ENCODE measurements at regions not wholly inside any gene's neighbourhood (a gene's known extent, or its start where the extent isn't known, plus 50 kb on each side); places are given as distances from the start of the nearest gene placed in this dataset.
"Not testable (repeated sequence)": the region's sequence is repeated elsewhere in the genome, so short reads cannot be mapped to it uniquely, and the experiment has no call there.

- peak in 2 of 8 experiments; percentile 19 to 24 for ATAC-seq (replicated peaks in 6 of 8)
- Histone ChIP-seq H3K27ac (no peak overlapping the region), H3K4me1 (replicated peaks in 1 of 2) (no peaks in the 10 kb centered on the region), H3K4me3 (no peak overlapping the region)
- WGBS, 10 experiments, result 0 to 80% (median 57%) methylated on average over 1 to 2 of the region's 2 CpGs; no CpG with 5 or more reads in 3 of the 10 experiments
- in situ Hi-C loops (cut with MboI; ENCODE audit: low pct_unique_long_range_greater_than_20kb in 2 of 9, low sequenced_read_pairs in 9 of 9, unreplicated experiment in 9 of 9), result no loop called here
Observed at GRCh38 chr2:13201924-13202323, 485.2 kb downstream of the TRIB2 start.

DNA sequence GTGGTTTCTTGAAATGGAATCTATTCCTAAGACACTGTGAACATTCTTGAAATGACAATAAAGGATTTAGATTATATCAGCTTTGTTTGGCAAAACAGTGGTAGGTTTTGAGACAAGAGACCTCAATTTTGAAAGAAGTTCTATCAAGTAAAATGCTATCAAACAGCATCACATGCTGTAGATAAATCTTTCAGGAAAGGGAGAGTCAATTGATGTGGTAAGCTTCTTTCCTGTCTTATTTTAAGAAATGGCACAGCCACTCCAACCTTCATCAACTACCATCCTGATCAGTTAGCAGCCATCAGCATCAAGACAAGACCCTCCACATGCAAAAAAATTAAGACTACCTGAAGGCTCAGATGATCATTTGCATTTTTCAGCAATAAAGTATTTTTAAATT lies 495.4 kb downstream of the TRIB2 start:
- no peak for ATAC-seq (replicated peaks in 6 of 8)
- in situ Hi-C loops (cut with MboI; ENCODE audit: low pct_unique_long_range_greater_than_20kb in 2 of 9, low sequenced_read_pairs in 9 of 9, unreplicated experiment in 9 of 9), result no loop called here

GRCh38 chr2:13218205-13218604 lies 501.5 kb downstream of the TRIB2 start:
- no peak overlapping the region for H3K27ac ChIP-seq
- H3K4me1 ChIP-seq (replicated peaks in 1 of 2), result no peaks in the 10 kb centered on the region
- in situ Hi-C loops (cut with MboI; ENCODE audit: low pct_unique_long_range_greater_than_20kb in 2 of 9, low sequenced_read_pairs in 9 of 9, unreplicated experiment in 9 of 9), result no loop called here
- peak in 1 of 8 experiments; percentile 41 for ATAC-seq (replicated peaks in 6 of 8)
- no peak overlapping the region for H3K4me3 ChIP-seq

More for the DNA sequence above, 495.4 kb downstream of the TRIB2 start:
- H3K27ac ChIP-seq, result no peak overlapping the region
- H3K4me1 ChIP-seq (replicated peaks in 1 of 2), result no peaks in the 10 kb centered on the region
- no peak overlapping the region for H3K4me3 ChIP-seq

DNA sequence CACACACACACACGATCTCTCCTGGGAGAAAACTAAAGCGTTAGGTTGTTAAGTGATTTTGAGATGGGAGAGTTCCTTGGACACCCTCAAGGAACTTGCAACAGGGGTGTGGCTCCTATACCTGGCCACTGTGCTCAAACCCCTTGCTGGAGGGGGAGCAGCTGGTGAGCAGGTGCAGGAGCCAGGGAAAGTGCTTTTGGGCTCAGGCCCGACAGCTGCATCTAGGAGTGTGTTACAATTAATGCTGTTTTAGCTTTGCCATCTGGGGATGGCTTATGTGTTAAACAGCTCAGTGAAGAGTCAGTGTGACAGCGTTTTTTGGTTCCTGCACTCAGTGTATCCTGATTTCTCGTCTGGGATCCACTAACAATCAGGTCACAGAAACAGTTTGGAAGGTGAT lies 510.8 kb downstream of the TRIB2 start:
- H3K27ac ChIP-seq, result no peak overlapping the region
- H3K4me1 ChIP-seq (replicated peaks in 1 of 2), result no peaks in the 10 kb centered on the region
- H3K4me3 ChIP-seq, result no peak overlapping the region
- in situ Hi-C loops (cut with MboI; ENCODE audit: low pct_unique_long_range_greater_than_20kb in 2 of 9, low sequenced_read_pairs in 9 of 9, unreplicated experiment in 9 of 9), result no loop called here
- ATAC-seq (replicated peaks in 6 of 8), result no peak
- WGBS, 10 experiments, result 0 to 93% (median 60%) methylated on average over 1 to 5 of the region's 5 CpGs; no CpG with 5 or more reads in 3 of the 10 experiments

DNA sequence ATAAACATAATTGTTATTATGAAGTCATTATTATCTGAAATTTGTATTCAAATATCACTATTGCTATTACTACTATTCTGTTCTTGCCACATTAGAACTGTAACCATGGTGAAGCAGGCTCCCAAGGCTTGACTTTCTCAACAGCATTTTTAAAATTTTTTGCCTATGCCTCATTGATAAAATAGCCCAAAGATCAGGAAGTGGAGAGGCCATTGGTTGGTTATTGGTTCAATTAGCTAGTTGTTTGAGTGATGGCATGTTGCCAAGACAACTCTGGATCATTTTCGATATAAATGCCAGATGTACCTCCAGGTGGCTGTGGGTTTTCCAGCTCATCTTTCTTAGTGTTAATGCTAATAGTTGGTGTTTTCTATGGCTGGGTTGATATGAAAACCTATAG lies 513.5 kb downstream of the TRIB2 start:
- in situ Hi-C loops (cut with MboI; ENCODE audit: low pct_unique_long_range_greater_than_20kb in 2 of 9, low sequenced_read_pairs in 9 of 9, unreplicated experiment in 9 of 9), result no loop called here
- no peak for ATAC-seq (replicated peaks in 6 of 8)
- no peak overlapping the region for H3K4me3 ChIP-seq
- no peaks in the 10 kb centered on the region for H3K4me1 ChIP-seq (replicated peaks in 1 of 2)
- no peak overlapping the region for H3K27ac ChIP-seq
- WGBS, 10 experiments, result 0 to 100% (median 92%) methylated on average over 1 of the region's 1 CpG; no CpG with 5 or more reads in 1 of the 10 experiments

- H3K4me3 ChIP-seq, result no peak overlapping the region
- in situ Hi-C loops (cut with MboI; ENCODE audit: low pct_unique_long_range_greater_than_20kb in 2 of 9, low sequenced_read_pairs in 9 of 9, unreplicated experiment in 9 of 9), result no loop called here
- peak in 3 of 8 experiments; percentile 30 to 63 (median 43) for ATAC-seq (replicated peaks in 6 of 8)
- no peaks in the 10 kb centered on the region for H3K4me1 ChIP-seq (replicated peaks in 1 of 2)
- H3K27ac ChIP-seq, result no peak overlapping the region
Observed at GRCh38 chr2:13240061-13240460, 523.3 kb downstream of the TRIB2 start.

DNA sequence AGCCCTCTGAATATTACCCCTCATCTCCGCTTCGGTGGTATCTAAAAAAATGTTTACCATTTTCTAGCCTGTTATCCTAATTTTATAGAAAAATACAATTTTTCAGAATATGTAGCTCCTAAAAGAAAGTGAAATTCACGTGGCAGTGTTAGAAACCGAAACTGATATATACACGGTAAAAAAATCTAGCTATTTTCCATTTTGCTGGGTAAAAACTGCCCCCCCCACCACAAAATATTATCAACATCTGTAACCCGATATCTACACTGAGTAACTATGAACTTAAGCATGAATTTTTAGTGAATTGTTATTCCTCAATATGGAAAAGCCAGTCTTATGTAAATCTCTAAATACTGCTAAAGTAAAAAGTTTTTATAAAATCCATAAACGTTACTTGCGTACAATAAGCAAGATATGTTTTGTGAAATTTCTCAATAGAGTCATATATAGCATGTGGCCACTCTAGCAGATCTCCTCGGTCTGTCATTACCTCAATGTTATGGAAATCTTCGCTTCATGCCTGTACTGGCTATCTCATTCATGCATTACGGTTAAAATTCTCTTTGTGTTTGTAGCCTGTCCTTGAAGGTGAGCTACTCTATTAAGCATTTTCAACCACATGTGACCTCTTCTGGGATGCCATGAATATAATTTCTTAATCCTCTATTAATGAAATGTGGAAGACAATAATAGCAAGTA lies 524.2 kb downstream of the TRIB2 start:
- 40 to 94% (median 81%) methylated on average over 4 to 11 of the region's 11 CpGs for WGBS, 10 experiments
- in situ Hi-C loops (cut with MboI; ENCODE audit: low pct_unique_long_range_greater_than_20kb in 2 of 9, low sequenced_read_pairs in 9 of 9, unreplicated experiment in 9 of 9), result no loop called here
- no peak overlapping the region for H3K27ac ChIP-seq
- H3K4me1 ChIP-seq (replicated peaks in 1 of 2), result no peaks in the 10 kb centered on the region
- H3K4me3 ChIP-seq, result no peak overlapping the region
- no peak for ATAC-seq (replicated peaks in 6 of 8)

DNA sequence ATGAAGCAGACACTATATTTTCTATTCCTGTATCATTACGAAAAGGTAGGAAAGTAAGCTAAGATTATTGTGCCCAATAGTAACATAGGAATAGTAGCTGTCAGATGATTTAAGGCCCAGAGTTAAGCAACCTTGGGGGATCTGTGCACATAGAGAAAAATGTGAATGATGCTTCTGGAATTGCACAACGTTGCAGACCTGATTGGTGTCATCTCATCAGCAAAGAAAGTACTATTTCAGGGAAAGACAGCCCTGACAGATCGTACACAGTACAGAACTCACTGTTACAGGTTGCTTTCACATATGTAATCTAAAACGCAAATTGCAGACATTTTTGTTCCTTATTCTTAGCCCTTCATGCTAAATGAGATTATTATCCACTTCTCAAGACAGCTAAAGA lies 535.9 kb downstream of the TRIB2 start:
- Histone ChIP-seq H3K4me1 (replicated peaks in 1 of 2) (no peaks in the 10 kb centered on the region), H3K4me3 (no peak overlapping the region), H3K27ac (no peak overlapping the region)
- ATAC-seq (replicated peaks in 6 of 8), result peak in 4 of 8 experiments; percentile 28 to 81 (median 60)
- WGBS, 10 experiments, result 7 to 82% (median 37%) methylated on average over 2 to 4 of the region's 4 CpGs
- in situ Hi-C loops (cut with MboI; ENCODE audit: low pct_unique_long_range_greater_than_20kb in 2 of 9, low sequenced_read_pairs in 9 of 9, unreplicated experiment in 9 of 9), result no loop called here

- H3K4me1 ChIP-seq (replicated peaks in 1 of 2), result no peaks in the 10 kb centered on the region
- no peak overlapping the region for H3K27ac ChIP-seq
- in situ Hi-C loops (cut with MboI; ENCODE audit: low pct_unique_long_range_greater_than_20kb in 2 of 9, low sequenced_read_pairs in 9 of 9, unreplicated experiment in 9 of 9), result no loop called here
- ATAC-seq (replicated peaks in 6 of 8), result no peak
- 0 to 100% (median 87%) methylated on average over 1 of the region's 1 CpG; no CpG with 5 or more reads in 3 of the 10 experiments for WGBS, 10 experiments
- no peak overlapping the region for H3K4me3 ChIP-seq
Observed at GRCh38 chr2:13255485-13255884, 538.7 kb downstream of the TRIB2 start.

GRCh38 chr2:13260402-13260801 lies 543.7 kb downstream of the TRIB2 start:
- in situ Hi-C loops (cut with MboI; ENCODE audit: low pct_unique_long_range_greater_than_20kb in 2 of 9, low sequenced_read_pairs in 9 of 9, unreplicated experiment in 9 of 9), result no loop called here
- ATAC-seq (replicated peaks in 6 of 8), result no peak
- Histone ChIP-seq H3K27ac (no peak overlapping the region), H3K4me3 (no peak overlapping the region), H3K4me1 (replicated peaks in 1 of 2) (no peaks in the 10 kb centered on the region)
- 0 to 83% (median 17%) methylated on average over 1 to 2 of the region's 2 CpGs; no CpG with 5 or more reads in 2 of the 10 experiments for WGBS, 10 experiments

DNA sequence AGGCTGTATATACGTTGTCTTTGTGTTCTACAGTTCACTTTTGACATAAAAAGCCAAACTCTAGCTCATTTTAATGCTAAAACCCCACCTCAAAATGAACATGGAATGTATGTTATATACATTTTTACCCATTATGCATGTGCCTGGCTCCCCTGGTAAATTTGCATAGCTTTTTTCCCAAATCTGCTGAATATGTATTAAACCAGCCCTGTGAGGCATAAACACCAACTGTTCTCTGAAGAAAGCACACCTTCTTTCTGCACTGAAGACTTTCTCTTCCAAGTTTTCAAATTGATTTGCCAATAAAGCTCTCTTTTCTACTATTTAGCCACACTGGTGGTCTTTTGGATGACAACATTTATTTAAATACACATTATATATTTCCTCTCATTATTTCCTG lies 549.4 kb downstream of the TRIB2 start:
- in situ Hi-C loops (cut with MboI; ENCODE audit: low pct_unique_long_range_greater_than_20kb in 2 of 9, low sequenced_read_pairs in 9 of 9, unreplicated experiment in 9 of 9), result no loop called here
- H3K27ac ChIP-seq, result no peak overlapping the region
- 0 to 100% (median 50%) methylated on average over 1 of the region's 1 CpG; no CpG with 5 or more reads in 1 of the 10 experiments for WGBS, 10 experiments
- no peaks in the 10 kb centered on the region for H3K4me1 ChIP-seq (replicated peaks in 1 of 2)
- no peak for ATAC-seq (replicated peaks in 6 of 8)
- H3K4me3 ChIP-seq, result no peak overlapping the region

- WGBS, 10 experiments, result 59 to 95% (median 85%) methylated on average over 2 to 8 of the region's 8 CpGs; no CpG with 5 or more reads in 5 of the 10 experiments
- no peak for ATAC-seq (replicated peaks in 6 of 8)
- Histone ChIP-seq H3K4me1 (replicated peaks in 1 of 2) (no peaks in the 10 kb centered on the region), H3K4me3 (no peak overlapping the region), H3K27ac (no peak overlapping the region)
- in situ Hi-C loops (cut with MboI; ENCODE audit: low pct_unique_long_range_greater_than_20kb in 2 of 9, low sequenced_read_pairs in 9 of 9, unreplicated experiment in 9 of 9), result no loop called here
Observed at GRCh38 chr2:13284688-13285087, 568.0 kb downstream of the TRIB2 start.

GRCh38 chr2:13289310-13289709 lies 572.6 kb downstream of the TRIB2 start:
- in situ Hi-C loops (cut with MboI; ENCODE audit: low pct_unique_long_range_greater_than_20kb in 2 of 9, low sequenced_read_pairs in 9 of 9, unreplicated experiment in 9 of 9), result no loop called here
- H3K4me3 ChIP-seq, result no peak overlapping the region
- no peak overlapping the region for H3K27ac ChIP-seq
- H3K4me1 ChIP-seq (replicated peaks in 1 of 2), result no peaks in the 10 kb centered on the region
- ATAC-seq (replicated peaks in 6 of 8), result no peak

- 40 to 93% (median 80%) methylated on average over 1 to 16 of the region's 33 CpGs; no CpG with 5 or more reads in 7 of the 10 experiments for WGBS, 10 experiments
- ATAC-seq (replicated peaks in 6 of 8), result peak in 1 of 8 experiments; percentile 72
- H3K4me1 ChIP-seq (replicated peaks in 1 of 2); H3K4me3 ChIP-seq; in situ Hi-C loops (cut with MboI; ENCODE audit: low pct_unique_long_range_greater_than_20kb in 2 of 9, low sequenced_read_pairs in 9 of 9, unreplicated experiment in 9 of 9); H3K27ac ChIP-seq: not testable (repeated sequence)
Observed at GRCh38 chr2:13308478-13308805, 591.7 kb downstream of the TRIB2 start.
